IMR-90 (cell line): ENCODE measurements at regions not wholly inside any gene's neighbourhood (a gene's known extent, or its start where the extent isn't known, plus 50 kb on each side); places are given as distances from the start of the nearest gene placed in this dataset.

Experiments
- ATAC-seq: fragments of 200-7000 bp; cut with Tn5 transposase; 2 replicates; pipeline ENCODE4 v1.9.1; 2020; ENCODE audit warnings: low read depth, mild to moderate bottlenecking, moderate library complexity
- BruUV-seq: library from RNA; stranded (reverse); fragments of 400-500 nt; replicated peaks from 2 replicates; lab custom pipeline; 2021; lab: Mats Ljungman, UMichigan
- CTCF ChIA-PET: fragments of 300-600 bp; formaldehyde crosslinking; extraction: SDS; loops from one replicate; lab custom pipeline; 2021; ENCODE audit warnings: antibody characterized with exemption; lab: Yijun Ruan, JAX
- POLR2A ChIA-PET: fragments of 300-600 bp; sonication (Branson Sonifier 250); formaldehyde crosslinking; loops from one replicate; lab custom pipeline; 2022; ENCODE audit warnings: antibody characterized with exemption; ENCODE audit not compliant: unreplicated experiment; lab: Charles Lee
- DNase-seq: peaks from one replicate; pipeline ENCODE4 v3.0.0; 2013
- H2AFZ ChIP-seq: replicated peaks from 2 replicates; pipeline ENCODE3; 2013; ENCODE audit warnings: low read length, mild to moderate bottlenecking; ENCODE audit not compliant: poor library complexity
- H2AK5ac ChIP-seq: 2 replicates; pipeline ENCODE4 v1.6.1; 2013; ENCODE audit warnings: low read depth, low read length, inconsistent platforms
- H2AK9ac ChIP-seq: replicated peaks from 2 replicates; pipeline ENCODE3; 2013; ENCODE audit warnings: mild to moderate bottlenecking, low read depth, low read length, moderate library complexity; ENCODE audit not compliant: poor library complexity
- H2BK120ac ChIP-seq: 2 replicates; pipeline ENCODE4 v1.6.1; 2013; ENCODE audit warnings: low read depth, low read length, inconsistent platforms
- H2BK15ac ChIP-seq: 3 replicates; pipeline ENCODE4 v1.6.1; 2013; ENCODE audit warnings: low read depth, low read length, inconsistent platforms
- H2BK20ac ChIP-seq: 2 replicates; pipeline ENCODE4 v1.6.1; 2013; ENCODE audit warnings: low read depth, mild to moderate bottlenecking, inconsistent platforms, low read length, moderate library complexity
- H2BK5ac ChIP-seq: 2 replicates; pipeline ENCODE4 v1.6.1; 2013; ENCODE audit warnings: mild to moderate bottlenecking, low read depth, low read length, inconsistent platforms; ENCODE audit not compliant: poor library complexity, severe bottlenecking
- H3K14ac ChIP-seq: replicated peaks from 2 replicates; pipeline ENCODE4 v1.6.1; 2013; ENCODE audit warnings: low read depth, low read length, inconsistent platforms
- H3K18ac ChIP-seq: 2 replicates; pipeline ENCODE4 v1.6.1; 2013; ENCODE audit warnings: low read depth, low read length, control low read depth
- H3K23ac ChIP-seq: 2 replicates; pipeline ENCODE4 v1.6.1; 2013; ENCODE audit warnings: low read depth, low read length, inconsistent platforms
- H3K27ac ChIP-seq: 2 replicates; pipeline ENCODE4 v1.5.1; 2013; ENCODE audit warnings: mild to moderate bottlenecking, control low read depth, low read length; ENCODE audit not compliant: insufficient read depth
- H3K27me3 ChIP-seq: 2 replicates; pipeline ENCODE4 v1.6.1; 2013; ENCODE audit warnings: low read length; ENCODE audit not compliant: control insufficient read depth, insufficient read depth
- H3K36me3 ChIP-seq: 2 replicates; pipeline ENCODE4 v1.6.1; 2013; ENCODE audit warnings: low read length, mixed read lengths; ENCODE audit not compliant: control insufficient read depth, insufficient read depth
- H3K4ac ChIP-seq: 2 replicates; pipeline ENCODE4 v1.6.1; 2013; ENCODE audit warnings: low read depth, low read length, inconsistent platforms
- H3K4me1 ChIP-seq: 2 replicates; pipeline ENCODE4 v1.6.1; 2013; ENCODE audit warnings: low read length, mixed read lengths; ENCODE audit not compliant: control insufficient read depth, insufficient read depth
- H3K4me2 ChIP-seq: 2 replicates; pipeline ENCODE4 v1.6.1; 2013; ENCODE audit warnings: low read depth, mild to moderate bottlenecking, control low read depth, low read length, moderate library complexity
- H3K4me3 ChIP-seq: 2 replicates; pipeline ENCODE4 v1.5.1; 2013; ENCODE audit warnings: low read depth, mild to moderate bottlenecking, control low read depth, low read length, moderate library complexity; ENCODE audit not compliant: insufficient read depth
- H3K56ac ChIP-seq: 2 replicates; pipeline ENCODE4 v1.6.1; 2013; ENCODE audit warnings: low read length, inconsistent platforms; ENCODE audit not compliant: insufficient read depth; ENCODE audit errors: extremely low read depth
- H3K79me1 ChIP-seq, 2 experiments: 2 replicates each; pipeline ENCODE4 v1.6.1; 2013; ENCODE audit warnings: low read length in 2 of 2, inconsistent platforms in 1 of 2, low read depth in 1 of 2
- H3K9ac ChIP-seq: 2 replicates; pipeline ENCODE4 v1.6.1; 2013; ENCODE audit warnings: low read depth, low read length, control low read depth
- H3K9me1 ChIP-seq: 2 replicates; pipeline ENCODE4 v1.6.1; 2013; ENCODE audit warnings: low read length, inconsistent platforms; ENCODE audit not compliant: insufficient read depth
- H3K9me3 ChIP-seq: 2 replicates; pipeline ENCODE4 v1.6.1; 2013; ENCODE audit warnings: low read length; ENCODE audit not compliant: control insufficient read depth, insufficient read depth
- H4K20me1 ChIP-seq: 2 replicates; pipeline ENCODE4 v1.6.1; 2013; ENCODE audit warnings: low read length, inconsistent platforms; ENCODE audit not compliant: insufficient read depth
- H4K5ac ChIP-seq: 2 replicates; pipeline ENCODE4 v1.6.1; 2013; ENCODE audit warnings: mild to moderate bottlenecking, low read depth, low read length, control low read depth
- H4K8ac ChIP-seq, 2 experiments: 2 replicates each; pipeline ENCODE4 v1.6.1; 2013; ENCODE audit warnings: low read depth in 2 of 2, low read length in 2 of 2, control low read depth in 1 of 2, inconsistent platforms in 1 of 2
- H4K91ac ChIP-seq: 2 replicates; pipeline ENCODE4 v1.6.1; 2013; ENCODE audit warnings: low read depth, low read length, inconsistent platforms; ENCODE audit not compliant: insufficient read depth
- BHLHE40 ChIP-seq: fragments of 150-350 bp; IDR thresholded peaks from 2 replicates; pipeline ENCODE4 v1.6.1; 2016; ENCODE audit warnings: mild to moderate bottlenecking, low read depth, low read length
- CEBPB ChIP-seq: IDR thresholded peaks from 2 replicates; pipeline ENCODE4 v1.6.1; 2012; ENCODE audit warnings: low read depth, low read length, improper control_type of control experiment
- CHD1 ChIP-seq: IDR thresholded peaks from 2 replicates; pipeline ENCODE4 v1.6.1; 2012; ENCODE audit warnings: low read depth, low read length, improper control_type of control experiment
- CTCF ChIP-seq: conservative IDR thresholded peaks from 2 replicates; pipeline ENCODE4 v1.5.1; 2012; ENCODE audit warnings: mild to moderate bottlenecking, low read depth, low read length, improper control_type of control experiment
- ELK1 ChIP-seq: fragments of 150-350 bp; IDR thresholded peaks from 2 replicates; pipeline ENCODE4 v1.6.1; 2016; ENCODE audit warnings: low read depth, mild to moderate bottlenecking, low read length, moderate library complexity, borderline replicate concordance
- FOS ChIP-seq: fragments of 150-350 bp; IDR thresholded peaks from 2 replicates; pipeline ENCODE4 v1.6.1; 2016; ENCODE audit warnings: low read depth, low read length
- MAFK ChIP-seq: IDR thresholded peaks from 2 replicates; pipeline ENCODE4 v1.6.1; 2012; ENCODE audit warnings: low read depth, low read length, improper control_type of control experiment
- MAZ ChIP-seq: IDR thresholded peaks from 2 replicates; pipeline ENCODE4 v1.6.1; 2012; ENCODE audit warnings: low read depth, mild to moderate bottlenecking, low read length, improper control_type of control experiment, moderate library complexity, borderline replicate concordance
- NFE2L2 ChIP-seq: fragments of 150-350 bp; IDR thresholded peaks from 2 replicates; pipeline ENCODE4 v1.6.1; 2016; ENCODE audit warnings: low read depth, mild to moderate bottlenecking, low read length
- POLR2A ChIP-seq: IDR thresholded peaks from 2 replicates; pipeline ENCODE4 v1.6.1; 2012; ENCODE audit warnings: mild to moderate bottlenecking, low read depth, low read length
- RAD21 ChIP-seq: IDR thresholded peaks from 2 replicates; pipeline ENCODE4 v1.6.1; 2012; ENCODE audit warnings: low read length, improper control_type of control experiment
- RFX5 ChIP-seq: IDR thresholded peaks from 2 replicates; pipeline ENCODE4 v1.8.0; 2012; ENCODE audit warnings: low read depth, mild to moderate bottlenecking, low read length, moderate library complexity
- SMC3 ChIP-seq: fragments of 150-350 bp; IDR thresholded peaks from 2 replicates; pipeline ENCODE4 v1.6.1; 2016; ENCODE audit warnings: low read depth, mild to moderate bottlenecking, antibody characterized with exemption, low read length, moderate library complexity
- USF2 ChIP-seq: fragments of 150-350 bp; IDR thresholded peaks from 2 replicates; pipeline ENCODE4 v1.6.1; 2017; ENCODE audit warnings: mild to moderate bottlenecking, antibody characterized with exemption, low read length, low read depth
- WGBS, 2 experiments: methylation state at CpG; one replicate each; pipeline versions ENCODE4 v1.1.5 to v1.1.7; 2013; ENCODE audit warnings: missing lambda C conversion rate in 2 of 2; ENCODE audit not compliant: insufficient read length in 1 of 2; ENCODE audit errors: extremely low coverage in 2 of 2; 5-methylcytosine and 5-hydroxymethylcytosine counted together
- dilution Hi-C: fragments of 300-500 bp; cut with HindIII; formaldehyde crosslinking; loops from one replicate; pipeline ENCODE4 v1.14.3; 2018; ENCODE audit warnings: low sequenced_read_pairs; ENCODE audit not compliant: unreplicated experiment
- in situ Hi-C: fragments of 300-500 bp; cut with MboI; formaldehyde crosslinking; loops from 3 replicates; pipeline ENCODE4 v1.14.3; 2019; ENCODE audit warnings: low sequenced_read_pairs, inconsistent platforms, mixed read lengths
- intact Hi-C: fragments of 100-400 bp; cut with micrococcal nuclease; formaldehyde crosslinking; loops from 2 replicates; pipeline ENCODE4 v1.10.0; 2022

DNA sequence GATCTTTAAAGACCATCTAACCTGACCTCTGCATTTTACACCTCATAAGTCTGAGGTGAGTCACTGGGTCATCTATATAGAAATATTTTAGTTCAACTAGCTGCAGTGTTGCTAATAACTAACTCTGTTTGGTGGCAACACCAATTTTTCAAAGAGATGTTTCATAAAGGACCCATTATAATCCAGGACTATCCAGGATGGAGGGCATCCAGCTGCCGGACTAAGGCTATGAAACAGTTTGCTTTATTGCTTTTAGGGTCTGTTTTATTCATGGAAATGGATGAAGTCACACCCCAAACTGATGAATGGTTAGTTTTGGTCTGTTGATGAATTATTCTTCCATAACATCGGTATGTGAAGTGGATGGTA, 204.2 kb upstream of the GMDS start:
- POLR2A ChIA-PET, result no interaction called here
- Histone ChIP-seq H3K4me2 (no peak overlapping the region), H2BK120ac (no peak overlapping the region), H3K27ac (no peak overlapping the region), H4K91ac (no peak overlapping the region), H4K20me1 (no peaks in the 10 kb centered on the region), H3K36me3 (no peaks in the 10 kb centered on the region), H2BK20ac (no peak overlapping the region), H3K23ac (no peak overlapping the region), H2AK9ac (no peak overlapping the region), H2AFZ (no peak overlapping the region), H3K9ac (no peak overlapping the region), H3K14ac (no peak overlapping the region), H2BK15ac (no peak overlapping the region), H2BK5ac (no peak overlapping the region), H3K56ac (no peak overlapping the region), H3K27me3 (no peaks in the 10 kb centered on the region; the same call in 1 of the 2 replicates), H3K4ac (no peak overlapping the region), H2AK5ac (no peak overlapping the region), H3K4me3 (no peak overlapping the region), H4K5ac (no peak overlapping the region), H3K9me1 (no peaks in the 10 kb centered on the region), H3K4me1 (peaks cover 4% of the 10 kb centered on the region; the same call in 1 of the 2 replicates), H3K18ac (no peak overlapping the region), H3K9me3 (no peaks in the 10 kb centered on the region), H3K79me1 (no peaks in the 10 kb centered on the region), H4K8ac (no peak overlapping the region)
- CTCF ChIA-PET, result interaction anchor here (0.5 to 1.5 kb wide), 11 partner anchors 8 to 854 kb away, joined by 3 to 6 read pairs (median 3); no protein-coding TSS in a partner anchor
- DNase-seq, result no peak
- BruUV-seq, result no TSS peak
- WGBS, 2 experiments, result no CpG with 5 or more reads among the region's 2 CpGs
- TF ChIP-seq MAFK, result no peak
- TF ChIP-seq USF2, result no peak
- TF ChIP-seq BHLHE40, result no peak
- TF ChIP-seq RAD21, result no peak
- TF ChIP-seq POLR2A, result no peak
- TF ChIP-seq CHD1, result no peak
- TF ChIP-seq FOS, result no peak
- no peak for TF ChIP-seq SMC3
- no peak for TF ChIP-seq CEBPB
- TF ChIP-seq CTCF, result no peak
- TF ChIP-seq NFE2L2, result no peak
- no peak for TF ChIP-seq RFX5
- TF ChIP-seq MAZ, result no peak
- no peak for TF ChIP-seq ELK1
- intact Hi-C loops (loop anchor here (1.0 to 10.0 kb wide), 7 partner anchors 97 to 853 kb away; no protein-coding TSS in a partner anchor), dilution Hi-C loops (no loop called here), in situ Hi-C loops (no loop called here)
- no peak for ATAC-seq
